Mesothelial cell of epicardium (in vitro differentiated cells): ENCODE measurements at regions not wholly inside any gene's neighbourhood (a gene's known extent, or its start where the extent isn't known, plus 50 kb on each side); places are given as distances from the start of the nearest gene placed in this dataset.

ENCODE experiments used
- DNase-seq, 2 experiments: peaks; one replicate each; pipeline ENCODE4 v3.0.0; 2021; ENCODE audit warnings: low spot score in 2 of 2; ENCODE audit not compliant: unreplicated experiment in 2 of 2
- H3K27ac Mint-ChIP-seq: 2 replicates; pipeline ENCODE4 v1.8.0; 2021; ENCODE audit warnings: mixed read lengths
- H3K27me3 Mint-ChIP-seq: 2 replicates; pipeline ENCODE4 v1.8.0; 2021; ENCODE audit warnings: low read depth, mixed read lengths
- H3K36me3 Mint-ChIP-seq: 2 replicates; pipeline ENCODE4 v1.8.0; 2021; ENCODE audit warnings: mixed read lengths
- H3K4me1 Mint-ChIP-seq: 2 replicates; pipeline ENCODE4 v1.8.0; 2021; ENCODE audit warnings: mixed read lengths
- H3K4me3 Mint-ChIP-seq: 2 replicates; pipeline ENCODE4 v1.8.0; 2021; ENCODE audit warnings: mild to moderate bottlenecking, moderate library complexity, mixed read lengths
- H3K9me3 Mint-ChIP-seq: 2 replicates; pipeline ENCODE4 v1.8.0; 2021; ENCODE audit warnings: mixed read lengths
- CTCF ChIP-seq: fragments of 200-600 bp; sonication (generic); IDR thresholded peaks from one replicate; pipeline ENCODE4 v1.5.0; 2021; ENCODE audit warnings: antibody characterized with exemption; ENCODE audit not compliant: unreplicated experiment

DNA sequence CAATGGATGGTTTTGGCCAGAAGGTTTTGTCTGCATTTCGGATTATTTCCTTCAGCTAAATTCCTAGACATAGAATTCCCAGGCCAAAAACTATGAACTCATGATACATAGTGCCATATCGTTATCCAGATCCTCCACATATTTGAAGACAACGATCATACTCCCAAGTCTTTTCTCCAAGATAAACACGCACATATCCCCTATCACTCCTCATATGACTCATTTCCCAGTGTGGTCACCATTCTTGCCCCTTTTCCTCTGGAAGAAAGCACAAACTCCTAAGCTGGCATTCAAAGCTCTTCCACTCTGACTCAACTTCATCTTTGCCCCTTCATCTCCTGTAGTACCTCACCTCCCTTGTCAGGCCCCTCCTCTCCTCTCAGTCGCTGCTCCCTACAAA, 277.6 kb downstream of the PLPP3 start:
- H3K9me3 Mint-ChIP-seq, result no peaks in the 10 kb centered on the region
- no peak for DNase-seq
- no peak overlapping the region for H3K4me3 Mint-ChIP-seq
- no peak for TF ChIP-seq CTCF
- H3K36me3 Mint-ChIP-seq, result no peaks in the 10 kb centered on the region
- H3K4me1 Mint-ChIP-seq, result peaks cover 19% of the 10 kb centered on the region
- H3K27me3 Mint-ChIP-seq, result no peaks in the 10 kb centered on the region
- H3K27ac Mint-ChIP-seq, result no peak overlapping the region

DNA sequence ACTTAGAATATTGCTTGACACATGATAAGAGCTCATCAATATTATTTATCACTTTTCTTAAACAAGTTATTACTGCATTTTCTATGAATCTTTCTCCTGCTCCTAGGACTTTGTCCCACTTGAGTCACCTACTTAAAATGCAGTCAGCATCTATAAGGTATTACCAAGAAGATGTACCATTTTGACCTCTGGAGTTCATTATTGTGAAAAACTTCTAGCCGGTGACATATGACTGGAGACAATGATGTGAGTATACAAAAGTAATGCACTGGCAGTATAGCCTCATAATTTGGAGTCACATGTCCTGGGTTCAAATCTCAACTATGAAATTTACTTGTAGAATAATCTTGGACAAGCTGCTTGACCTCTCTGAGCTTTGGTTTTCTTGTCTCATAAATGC, 278.5 kb downstream of the PLPP3 start:
- no peak for DNase-seq
- no peaks in the 10 kb centered on the region for H3K27me3 Mint-ChIP-seq
- TF ChIP-seq CTCF, result no peak
- no peak overlapping the region for H3K27ac Mint-ChIP-seq
- H3K4me1 Mint-ChIP-seq, result peaks cover 19% of the 10 kb centered on the region
- H3K36me3 Mint-ChIP-seq, result no peaks in the 10 kb centered on the region
- H3K9me3 Mint-ChIP-seq, result no peaks in the 10 kb centered on the region
- H3K4me3 Mint-ChIP-seq, result no peak overlapping the region

DNA sequence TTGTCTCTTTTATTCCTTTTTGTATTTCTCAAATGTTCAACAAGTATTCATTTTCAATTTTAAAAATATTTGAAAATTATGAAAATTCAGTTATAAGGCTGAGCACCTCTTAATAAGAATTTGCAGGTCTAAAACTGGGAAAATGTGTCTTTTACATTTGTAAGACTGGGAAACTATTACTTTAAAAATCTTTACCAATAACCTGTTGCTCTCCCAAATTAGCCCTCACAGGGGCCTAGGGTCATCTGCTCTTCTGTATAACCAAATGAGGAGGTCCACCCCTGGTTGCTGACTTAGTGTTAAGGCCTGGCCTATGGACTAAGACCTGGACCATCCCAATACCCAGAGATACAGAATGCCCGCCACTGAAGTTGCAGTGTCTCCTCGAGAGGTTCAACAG, 280.5 kb downstream of the PLPP3 start:
- H3K27me3 Mint-ChIP-seq, result no peaks in the 10 kb centered on the region

GRCh38 chr1:56297904-56298303, 281.5 kb downstream of the PLPP3 start:
- Mint-ChIP-seq H3K27me3 (no peaks in the 10 kb centered on the region), H3K4me3 (no peak overlapping the region), H3K27ac (no peak overlapping the region), H3K36me3 (no peaks in the 10 kb centered on the region), H3K4me1 (peaks cover 15% of the 10 kb centered on the region), H3K9me3 (peaks cover 4% of the 10 kb centered on the region)
- no peak for TF ChIP-seq CTCF
- DNase-seq, result no peak

More for the DNA sequence above, 280.5 kb downstream of the PLPP3 start:
- no peaks in the 10 kb centered on the region for H3K36me3 Mint-ChIP-seq
- H3K27ac Mint-ChIP-seq, result no peak overlapping the region
- no peak for TF ChIP-seq CTCF
- H3K4me1 Mint-ChIP-seq, result peaks cover 15% of the 10 kb centered on the region
- peaks cover 4% of the 10 kb centered on the region for H3K9me3 Mint-ChIP-seq
- no peak for DNase-seq
- no peak overlapping the region for H3K4me3 Mint-ChIP-seq

- no peak for DNase-seq
- H3K36me3 Mint-ChIP-seq, result no peaks in the 10 kb centered on the region
- H3K9me3 Mint-ChIP-seq, result peaks cover 4% of the 10 kb centered on the region
- no peak for TF ChIP-seq CTCF
- H3K4me3 Mint-ChIP-seq, result no peak overlapping the region
- no peak overlapping the region for H3K27ac Mint-ChIP-seq
- peaks cover 15% of the 10 kb centered on the region for H3K4me1 Mint-ChIP-seq
- no peaks in the 10 kb centered on the region for H3K27me3 Mint-ChIP-seq
Observed at GRCh38 chr1:56297208-56297607, 282.2 kb downstream of the PLPP3 start.
